Caco-2 (cell line): ENCODE measurements at regions not wholly inside any gene's neighbourhood (a gene's known extent, or its start where the extent isn't known, plus 50 kb on each side); places are given as distances from the start of the nearest gene placed in this dataset.
"Not testable (repeated sequence)": the region's sequence is repeated elsewhere in the genome, so short reads cannot be mapped to it uniquely, and the experiment has no call there.

Source experiments
- BruUV-seq: library from RNA; stranded (reverse); fragments of 400-500 nt; replicated peaks from 2 replicates; lab custom pipeline; 2021; lab: Mats Ljungman, UMichigan
- CTCF ChIA-PET: fragments of 300-600 bp; sonication (Branson Sonifier 250); formaldehyde crosslinking; loops from one replicate; lab custom pipeline; 2022; ENCODE audit warnings: antibody characterized with exemption; lab: Charles Lee
- POLR2A ChIA-PET: fragments of 300-600 bp; sonication (Branson Sonifier 250); formaldehyde crosslinking; loops from one replicate; lab custom pipeline; 2022; ENCODE audit warnings: antibody characterized with exemption; lab: Charles Lee
- DNase-seq, 2 experiments: peaks; one replicate each; pipeline versions ENCODE4 v3.0.0 to v3.0.0-alpha.2; 2020 to 2022
- H3K27me3 ChIP-seq: replicated peaks from 2 replicates; pipeline ENCODE4 v1.6.0; 2011; ENCODE audit warnings: low read length; ENCODE audit not compliant: control insufficient read depth, insufficient read depth
- H3K36me3 ChIP-seq: 2 replicates; pipeline ENCODE4 v1.5.1; 2011; ENCODE audit warnings: low read length; ENCODE audit not compliant: control insufficient read depth, insufficient read depth
- H3K4me1 ChIP-seq: fragments of 250-450 bp; sonication (Bioruptor Pico); 2 replicates; pipeline ENCODE4 v1.5.1; 2020; ENCODE audit warnings: mild to moderate bottlenecking
- H3K4me3 ChIP-seq: 2 replicates; pipeline ENCODE4 v1.5.1; 2011; ENCODE audit warnings: low read depth, mild to moderate bottlenecking, control low read depth, low read length
- H3K9me3 ChIP-seq: fragments of 250-450 bp; sonication (Bioruptor Pico); 2 replicates; pipeline ENCODE4 v1.5.1; 2020; ENCODE audit warnings: mild to moderate bottlenecking, moderate library complexity
- H3K27ac Mint-ChIP-seq: one replicate; pipeline ENCODE4 v1.8.0; 2022; ENCODE audit warnings: mixed read lengths; ENCODE audit not compliant: unreplicated experiment
- H3K27me3 Mint-ChIP-seq: one replicate; pipeline ENCODE4 v1.8.0; 2022; ENCODE audit warnings: mixed read lengths; ENCODE audit not compliant: insufficient read depth, unreplicated experiment
- H3K36me3 Mint-ChIP-seq: one replicate; pipeline ENCODE4 v1.8.0; 2022; ENCODE audit warnings: mild to moderate bottlenecking, mixed read lengths; ENCODE audit not compliant: insufficient read depth, unreplicated experiment
- H3K4me1 Mint-ChIP-seq: one replicate; pipeline ENCODE4 v1.8.0; 2022; ENCODE audit warnings: low read depth, mixed read lengths; ENCODE audit not compliant: unreplicated experiment
- H3K4me3 Mint-ChIP-seq: one replicate; pipeline ENCODE4 v1.8.0; 2022; ENCODE audit warnings: mild to moderate bottlenecking, moderate library complexity, mixed read lengths; ENCODE audit not compliant: unreplicated experiment
- H3K9me3 Mint-ChIP-seq: one replicate; pipeline ENCODE4 v1.8.0; 2022; ENCODE audit warnings: mixed read lengths; ENCODE audit not compliant: unreplicated experiment
- intact Hi-C: fragments of 100-400 bp; cut with micrococcal nuclease; formaldehyde crosslinking; loops from one replicate; pipeline ENCODE4 v1.10.0; 2022; ENCODE audit not compliant: unreplicated experiment

DNA sequence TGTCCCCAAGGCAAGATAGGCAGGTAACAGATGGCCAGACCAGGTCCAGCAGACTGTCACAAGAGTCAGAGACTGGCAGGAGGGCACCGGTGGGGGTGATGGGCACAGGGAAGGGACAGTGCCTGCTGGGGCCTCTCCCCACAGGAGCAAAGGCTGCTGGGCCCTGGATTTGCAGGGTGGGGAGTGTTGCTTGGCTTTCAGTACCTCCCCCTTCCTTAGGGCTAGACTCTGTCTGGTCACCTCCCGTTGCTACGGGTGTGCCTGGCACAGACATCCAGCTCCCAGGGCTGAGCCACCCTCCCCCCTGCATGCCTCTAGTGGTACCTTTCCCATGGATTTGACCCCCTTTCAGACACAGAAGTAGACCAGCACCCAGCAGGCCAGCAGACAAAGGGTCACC, 205.7 kb upstream of the TP53TG3 start:
- CTCF ChIA-PET, H3K4me1 ChIP-seq, POLR2A ChIA-PET, H3K27me3 Mint-ChIP-seq, H3K9me3 ChIP-seq, H3K27ac Mint-ChIP-seq, DNase-seq, H3K4me3 ChIP-seq, H3K4me3 Mint-ChIP-seq, intact Hi-C loops, H3K9me3 Mint-ChIP-seq, H3K27me3 ChIP-seq, H3K4me1 Mint-ChIP-seq, BruUV-seq, H3K36me3 Mint-ChIP-seq, H3K36me3 ChIP-seq: not testable (repeated sequence)

DNA sequence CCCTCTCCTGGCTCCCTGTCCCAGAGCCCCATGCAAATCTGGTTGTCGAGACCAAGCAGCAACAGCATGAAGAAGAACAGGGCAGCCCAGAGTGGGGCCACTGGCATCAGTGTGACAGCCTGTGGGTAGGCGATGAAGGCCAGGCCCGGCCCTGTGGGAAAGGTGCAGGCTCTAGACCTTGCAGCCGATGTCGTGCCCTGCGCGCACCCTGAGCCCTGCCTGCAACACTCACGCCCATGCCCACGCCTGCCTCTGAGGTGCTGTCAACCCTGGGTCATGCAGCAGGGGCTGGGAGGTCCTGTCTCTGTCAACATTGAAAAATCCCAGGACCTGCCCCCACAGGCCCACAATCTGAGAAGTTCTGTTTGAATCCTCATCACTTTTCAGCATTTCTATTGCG, 204.0 kb upstream of the TP53TG3 start:
- H3K36me3 ChIP-seq, DNase-seq, POLR2A ChIA-PET, H3K4me3 Mint-ChIP-seq, CTCF ChIA-PET, H3K36me3 Mint-ChIP-seq, H3K27me3 ChIP-seq, H3K27ac Mint-ChIP-seq, intact Hi-C loops, H3K9me3 ChIP-seq, BruUV-seq, H3K4me1 ChIP-seq, H3K4me3 ChIP-seq, H3K4me1 Mint-ChIP-seq, H3K27me3 Mint-ChIP-seq, H3K9me3 Mint-ChIP-seq: not testable (repeated sequence)

DNA sequence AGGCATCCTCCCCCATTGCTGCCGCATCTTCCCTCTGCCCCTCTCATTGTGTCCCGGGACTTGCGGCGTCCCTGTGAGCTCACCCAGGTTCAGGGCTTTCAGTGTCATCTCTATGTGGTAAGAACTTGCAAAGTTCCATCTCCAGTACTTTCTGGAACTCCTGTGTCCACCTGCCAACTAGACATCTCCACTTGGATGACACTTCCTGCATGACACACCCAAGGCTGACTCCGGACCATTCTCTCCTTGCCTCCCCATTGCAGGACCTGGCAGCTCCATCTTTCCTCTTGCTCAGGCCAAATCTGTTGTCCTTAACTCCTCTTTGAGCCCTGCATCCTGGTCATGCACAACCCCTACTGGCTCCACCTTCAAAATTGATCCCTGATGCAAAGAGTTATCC, 200.8 kb upstream of the TP53TG3 start:
- H3K9me3 Mint-ChIP-seq, H3K36me3 ChIP-seq, POLR2A ChIA-PET, H3K4me1 Mint-ChIP-seq, CTCF ChIA-PET, H3K27me3 ChIP-seq, BruUV-seq, H3K27ac Mint-ChIP-seq, H3K9me3 ChIP-seq, H3K27me3 Mint-ChIP-seq, H3K4me1 ChIP-seq, DNase-seq, H3K36me3 Mint-ChIP-seq, H3K4me3 Mint-ChIP-seq, H3K4me3 ChIP-seq, intact Hi-C loops: not testable (repeated sequence)

DNA sequence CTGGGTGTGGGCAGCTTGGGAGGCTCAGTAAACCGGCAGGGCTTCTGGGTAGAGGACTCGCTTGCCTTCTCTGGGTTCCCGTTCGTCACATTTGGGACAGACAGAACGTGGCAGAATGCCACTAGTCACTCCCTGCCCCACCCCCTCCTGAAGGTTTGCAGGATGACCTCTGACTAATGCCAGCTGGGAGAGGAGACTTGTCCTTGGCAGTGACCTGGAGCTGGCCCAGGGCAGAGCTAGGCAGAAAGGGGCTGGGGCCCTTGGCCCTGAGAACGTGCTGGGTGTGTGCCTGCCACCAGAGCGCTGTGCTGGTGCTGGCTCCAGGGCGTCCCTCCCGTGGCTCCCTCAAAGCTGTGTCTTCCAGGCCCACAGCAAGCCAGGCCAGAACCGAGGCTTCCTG, 197.8 kb upstream of the TP53TG3 start:
- BruUV-seq: not testable (repeated sequence)

DNA sequence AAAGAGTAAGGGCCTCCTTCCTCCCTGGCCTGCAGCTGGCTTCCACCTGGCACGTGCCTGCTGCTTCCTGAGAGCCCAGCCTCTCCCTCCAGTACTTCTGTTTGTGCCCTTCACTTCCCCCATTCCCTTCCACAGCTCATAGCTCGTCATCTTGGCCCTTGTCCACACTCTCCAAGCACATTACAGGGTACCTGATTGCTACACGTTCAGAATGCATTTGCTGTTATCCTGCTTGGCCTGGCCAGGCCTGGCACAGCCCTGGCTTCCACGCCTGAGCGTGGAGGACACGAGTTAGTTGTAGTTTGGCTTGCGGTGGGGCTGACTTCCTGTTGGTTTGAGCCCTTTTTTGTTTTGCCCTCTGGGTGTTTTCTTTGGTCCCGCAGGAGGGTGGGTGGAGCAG, 197.2 kb upstream of the TP53TG3 start:
- H3K4me1 Mint-ChIP-seq, H3K36me3 Mint-ChIP-seq, H3K4me3 ChIP-seq, CTCF ChIA-PET, H3K4me1 ChIP-seq, DNase-seq, POLR2A ChIA-PET, H3K9me3 Mint-ChIP-seq, H3K9me3 ChIP-seq, H3K36me3 ChIP-seq, intact Hi-C loops, H3K4me3 Mint-ChIP-seq, BruUV-seq, H3K27me3 Mint-ChIP-seq, H3K27ac Mint-ChIP-seq, H3K27me3 ChIP-seq: not testable (repeated sequence)

More for the DNA sequence above, 197.8 kb upstream of the TP53TG3 start:
- H3K4me3 Mint-ChIP-seq, H3K36me3 Mint-ChIP-seq, CTCF ChIA-PET, H3K36me3 ChIP-seq, H3K27me3 ChIP-seq, H3K4me1 Mint-ChIP-seq, H3K27ac Mint-ChIP-seq, DNase-seq, intact Hi-C loops, H3K4me1 ChIP-seq, POLR2A ChIA-PET, H3K9me3 Mint-ChIP-seq, H3K9me3 ChIP-seq, H3K4me3 ChIP-seq, H3K27me3 Mint-ChIP-seq: not testable (repeated sequence)

DNA sequence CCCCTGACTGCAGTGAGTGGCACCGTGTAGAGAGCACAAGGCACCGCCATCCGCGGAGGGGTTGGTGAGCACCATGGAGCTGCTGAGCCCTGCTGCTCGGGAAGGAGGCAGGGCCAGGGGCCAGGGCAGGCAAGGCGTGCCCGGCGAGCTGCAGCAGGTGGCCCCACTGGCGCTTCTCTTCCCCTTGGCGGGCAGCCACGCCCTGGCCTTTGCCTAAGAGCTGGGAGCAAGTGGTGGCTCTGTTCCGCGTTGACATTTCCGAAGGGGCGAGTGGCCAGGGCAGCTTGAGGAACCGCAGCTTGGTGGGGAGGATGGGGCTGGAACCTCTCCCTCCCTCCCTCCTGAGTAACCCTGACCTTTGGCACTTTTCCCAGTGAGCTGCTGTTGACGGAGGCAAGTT, 194.7 kb upstream of the TP53TG3 start:
- H3K27me3 Mint-ChIP-seq, H3K9me3 Mint-ChIP-seq, H3K36me3 Mint-ChIP-seq, H3K4me1 ChIP-seq, CTCF ChIA-PET, H3K27ac Mint-ChIP-seq, H3K4me1 Mint-ChIP-seq, intact Hi-C loops, POLR2A ChIA-PET, H3K36me3 ChIP-seq, DNase-seq, H3K27me3 ChIP-seq, H3K4me3 Mint-ChIP-seq, BruUV-seq, H3K4me3 ChIP-seq, H3K9me3 ChIP-seq: not testable (repeated sequence)

DNA sequence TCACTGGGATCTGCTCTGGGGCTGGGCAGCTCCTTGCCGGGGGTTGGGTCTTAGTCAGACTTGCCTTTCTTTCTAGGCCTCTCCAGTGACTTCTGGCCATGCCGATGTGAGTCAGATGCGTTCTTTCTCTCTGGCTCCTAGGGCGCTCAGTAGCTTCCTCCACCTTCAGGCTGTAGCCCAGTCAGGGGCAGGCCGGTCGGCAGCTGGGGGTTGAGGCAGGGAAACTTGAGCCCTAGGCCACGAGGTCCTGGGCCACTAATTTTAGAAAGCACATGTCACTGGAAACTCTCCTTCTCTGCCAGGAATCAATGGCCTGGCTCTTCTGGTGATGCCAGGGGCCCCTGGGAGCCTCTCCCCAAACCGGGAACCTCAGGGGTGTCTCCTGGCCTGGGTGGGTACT, 192.4 kb upstream of the TP53TG3 start:
- intact Hi-C loops, H3K27me3 Mint-ChIP-seq, H3K27ac Mint-ChIP-seq, BruUV-seq, H3K9me3 ChIP-seq, H3K9me3 Mint-ChIP-seq, H3K27me3 ChIP-seq, H3K4me1 ChIP-seq, CTCF ChIA-PET, H3K36me3 Mint-ChIP-seq, H3K4me3 Mint-ChIP-seq, H3K36me3 ChIP-seq, DNase-seq, POLR2A ChIA-PET, H3K4me1 Mint-ChIP-seq, H3K4me3 ChIP-seq: not testable (repeated sequence)
